ENCODE measurements at regions not wholly inside any gene's neighbourhood (a gene's known extent, or its start where the extent isn't known, plus 50 kb on each side); places are given as distances from the start of the nearest gene placed in this dataset.

DNA sequence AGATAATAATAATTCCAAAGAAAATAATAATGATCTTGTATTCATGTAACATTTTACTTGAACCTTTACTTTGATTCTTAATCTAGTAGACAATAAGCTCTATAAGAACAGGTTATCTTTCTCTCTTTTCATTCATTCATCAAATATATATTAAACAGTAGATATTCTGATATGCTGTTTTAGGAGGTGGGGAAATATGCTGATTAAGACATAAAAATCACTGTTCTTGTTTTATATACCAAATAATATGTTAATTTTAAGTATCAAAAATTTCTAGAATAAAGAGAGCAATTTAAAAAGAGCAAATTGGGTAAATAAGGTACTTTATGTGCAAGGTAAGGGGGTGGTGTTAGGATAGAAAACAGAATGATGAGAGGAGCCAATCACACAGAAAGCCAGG is 401.9 kb downstream of the PDHA2 start:
- TF ChIP-seq, protein P1, sequence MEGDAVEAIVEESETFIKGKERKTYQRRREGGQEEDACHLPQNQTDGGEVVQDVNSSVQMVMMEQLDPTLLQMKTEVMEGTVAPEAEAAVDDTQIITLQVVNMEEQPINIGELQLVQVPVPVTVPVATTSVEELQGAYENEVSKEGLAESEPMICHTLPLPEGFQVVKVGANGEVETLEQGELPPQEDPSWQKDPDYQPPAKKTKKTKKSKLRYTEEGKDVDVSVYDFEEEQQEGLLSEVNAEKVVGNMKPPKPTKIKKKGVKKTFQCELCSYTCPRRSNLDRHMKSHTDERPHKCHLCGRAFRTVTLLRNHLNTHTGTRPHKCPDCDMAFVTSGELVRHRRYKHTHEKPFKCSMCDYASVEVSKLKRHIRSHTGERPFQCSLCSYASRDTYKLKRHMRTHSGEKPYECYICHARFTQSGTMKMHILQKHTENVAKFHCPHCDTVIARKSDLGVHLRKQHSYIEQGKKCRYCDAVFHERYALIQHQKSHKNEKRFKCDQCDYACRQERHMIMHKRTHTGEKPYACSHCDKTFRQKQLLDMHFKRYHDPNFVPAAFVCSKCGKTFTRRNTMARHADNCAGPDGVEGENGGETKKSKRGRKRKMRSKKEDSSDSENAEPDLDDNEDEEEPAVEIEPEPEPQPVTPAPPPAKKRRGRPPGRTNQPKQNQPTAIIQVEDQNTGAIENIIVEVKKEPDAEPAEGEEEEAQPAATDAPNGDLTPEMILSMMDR (IDR thresholded peaks at IDR 0.05): no peak
- H3K9me3 ChIP-seq: no peaks in the 10 kb centered on the region

DNA sequence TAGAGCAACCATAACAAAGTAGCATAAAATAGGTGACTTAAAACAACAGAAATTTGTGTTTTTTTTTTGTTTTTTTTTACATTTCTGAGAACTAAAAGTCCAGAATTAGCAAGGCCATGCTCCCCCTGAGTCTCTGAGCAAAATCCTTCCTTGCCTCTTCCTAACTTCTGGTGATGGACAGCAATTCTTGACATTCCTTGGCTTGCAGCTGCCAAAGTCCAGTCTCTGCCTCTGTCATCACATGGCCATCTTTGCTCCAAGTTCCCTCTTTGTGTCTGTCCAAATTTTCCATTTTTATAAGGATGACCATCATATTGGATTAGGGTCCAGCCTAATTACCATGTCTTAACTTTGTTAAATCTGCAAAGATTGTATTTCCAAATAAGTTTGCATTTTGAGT is 407.2 kb downstream of the PDHA2 start:
- TF ChIP-seq, protein P1 (IDR thresholded peaks at IDR 0.05): no peak
- TF ChIP-seq POLR2A (IDR thresholded peaks at IDR 0.05) (no peak), POLR2AphosphoS5 (IDR thresholded peaks at IDR 0.05) (no peak), EP300 (IDR thresholded peaks at IDR 0.05) (no peak)
- Histone ChIP-seq H3K27me3 (no peaks in the 10 kb centered on the region), H3K4me3 (no peak overlapping the region), H3K4me1 (no peaks in the 10 kb centered on the region), H3K27ac (no peak overlapping the region), H3K9me3 (no peaks in the 10 kb centered on the region), H3K36me3 (no peaks in the 10 kb centered on the region)
- DNase-seq (ENCODE audit: low spot score in 2 of 2): no peak

More for the DNA sequence above, 401.9 kb downstream of the PDHA2 start:
- no peaks in the 10 kb centered on the region for H3K36me3 ChIP-seq
- no peaks in the 10 kb centered on the region for H3K27me3 ChIP-seq
- H3K4me3 ChIP-seq: no peak overlapping the region
- no peak for DNase-seq (ENCODE audit: low spot score in 2 of 2)
- no peaks in the 10 kb centered on the region for H3K4me1 ChIP-seq
- no peak overlapping the region for H3K27ac ChIP-seq

DNA sequence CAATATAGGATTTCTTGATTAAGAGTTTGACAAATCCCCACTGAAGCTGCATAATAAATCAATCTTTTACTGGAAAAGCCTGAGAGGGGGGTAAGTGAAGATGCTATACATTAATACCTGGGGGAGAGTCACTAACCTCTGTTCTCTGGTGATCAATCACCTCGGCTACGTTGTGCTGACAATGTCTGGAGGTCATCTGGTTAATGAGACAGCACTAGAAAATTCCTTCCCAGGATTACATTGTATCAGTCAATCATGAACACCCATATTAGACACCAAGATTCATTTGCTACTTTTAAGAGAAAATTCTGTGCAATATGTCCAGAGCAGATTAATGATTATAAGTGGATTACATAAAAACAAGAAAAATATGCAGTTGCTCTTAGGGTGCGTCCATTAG is 408.3 kb downstream of the PDHA2 start:
- peaks cover 4% of the 10 kb centered on the region for H3K9me3 ChIP-seq
- no peak overlapping the region for H3K27ac ChIP-seq
- 60% methylated on average over 3 of the region's 3 CpGs for WGBS
- no peaks in the 10 kb centered on the region for H3K36me3 ChIP-seq
- H3K27me3 ChIP-seq: no peaks in the 10 kb centered on the region
- TF ChIP-seq EP300 (IDR thresholded peaks at IDR 0.05) (no peak), POLR2AphosphoS5 (IDR thresholded peaks at IDR 0.05) (no peak), POLR2A (IDR thresholded peaks at IDR 0.05) (no peak)
- TF ChIP-seq, protein P1 (IDR thresholded peaks at IDR 0.05): no peak
- no peak overlapping the region for H3K4me3 ChIP-seq
- no peak for DNase-seq (ENCODE audit: low spot score in 2 of 2)
- H3K4me1 ChIP-seq: no peaks in the 10 kb centered on the region

DNA sequence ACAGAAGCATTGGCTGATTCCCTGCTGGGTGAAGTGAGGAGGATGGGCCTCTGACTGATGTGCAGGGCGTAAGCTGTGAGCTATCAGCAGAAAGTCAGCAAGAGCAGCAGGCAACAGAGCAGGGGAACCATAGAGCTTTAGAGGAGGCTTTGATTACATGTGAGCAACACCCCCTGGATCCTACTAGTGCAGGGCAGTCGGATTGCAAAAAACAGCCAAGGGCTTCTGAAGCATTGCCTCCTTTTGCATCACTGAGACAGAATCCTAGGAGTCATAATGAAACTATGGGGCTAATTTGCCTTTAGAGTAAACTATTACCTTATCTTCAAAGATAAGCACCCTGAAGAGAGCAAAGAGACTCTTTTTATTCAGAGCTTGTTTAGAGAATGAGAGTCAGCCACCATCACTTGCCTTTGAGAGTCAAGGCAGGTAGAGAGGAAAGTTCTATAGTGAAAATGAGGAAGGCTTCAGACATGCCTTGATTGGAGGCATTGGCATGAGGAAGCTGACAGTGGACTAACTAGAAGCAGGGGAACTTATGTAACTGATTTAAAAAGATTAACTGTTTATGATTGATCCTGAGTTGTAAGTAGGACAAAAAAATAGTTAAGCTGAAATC is 420.3 kb downstream of the PDHA2 start:
- whole genome bisulfite sequencing: 64% methylated on average over 2 of the region's 2 CpGs
- H3K9me3 ChIP-seq: no peaks in the 10 kb centered on the region
- no peak for TF ChIP-seq POLR2A (IDR thresholded peaks at IDR 0.05)
- TF ChIP-seq, protein P1 (IDR thresholded peaks at IDR 0.05): no peak
- TF ChIP-seq POLR2AphosphoS5 (IDR thresholded peaks at IDR 0.05): no peak
- TF ChIP-seq EP300 (IDR thresholded peaks at IDR 0.05): no peak

DNA sequence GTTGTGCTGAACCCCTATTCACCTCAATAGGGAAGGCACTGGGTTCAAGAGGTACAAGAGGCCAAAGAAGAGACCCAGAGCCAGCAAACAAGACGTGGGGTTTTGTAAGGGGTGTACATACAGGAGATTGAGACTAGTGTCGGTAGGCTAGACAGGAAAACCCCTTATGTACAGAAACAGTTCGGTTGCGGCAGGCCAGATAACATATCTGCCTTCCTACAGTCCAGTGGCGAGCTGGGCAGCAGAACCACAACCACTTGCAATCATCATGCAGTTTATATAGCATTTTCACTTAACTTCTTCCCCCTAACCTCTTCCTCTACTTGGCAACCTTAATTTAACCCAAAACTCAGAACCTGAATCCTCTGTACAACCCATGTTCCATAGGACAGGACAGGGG is 422.2 kb downstream of the PDHA2 start:
- no peak for DNase-seq (ENCODE audit: low spot score in 2 of 2)
- 83% methylated on average over 5 of the region's 5 CpGs for WGBS
- H3K4me3 ChIP-seq: no peak overlapping the region
- no peaks in the 10 kb centered on the region for H3K36me3 ChIP-seq
- H3K9me3 ChIP-seq: peaks cover 3% of the 10 kb centered on the region
- H3K4me1 ChIP-seq: no peaks in the 10 kb centered on the region
- H3K27me3 ChIP-seq: no peaks in the 10 kb centered on the region
- TF ChIP-seq EP300 (IDR thresholded peaks at IDR 0.05) (no peak), POLR2A (IDR thresholded peaks at IDR 0.05) (no peak), POLR2AphosphoS5 (IDR thresholded peaks at IDR 0.05) (no peak)
- TF ChIP-seq, protein P1 (IDR thresholded peaks at IDR 0.05): no peak
- no peak overlapping the region for H3K27ac ChIP-seq

More for the DNA sequence above, 420.3 kb downstream of the PDHA2 start:
- Histone ChIP-seq H3K4me3 (no peak overlapping the region), H3K36me3 (no peaks in the 10 kb centered on the region), H3K4me1 (no peaks in the 10 kb centered on the region), H3K27ac (no peak overlapping the region), H3K27me3 (no peaks in the 10 kb centered on the region)
- DNase-seq (ENCODE audit: low spot score in 2 of 2): no peak

All from suprapubic skin (tissue), 4 donors.